ENCODE measurements at regions not wholly inside any gene's neighbourhood (a gene's known extent, or its start where the extent isn't known, plus 50 kb on each side); places are given as distances from the start of the nearest gene placed in this dataset.

DNA sequence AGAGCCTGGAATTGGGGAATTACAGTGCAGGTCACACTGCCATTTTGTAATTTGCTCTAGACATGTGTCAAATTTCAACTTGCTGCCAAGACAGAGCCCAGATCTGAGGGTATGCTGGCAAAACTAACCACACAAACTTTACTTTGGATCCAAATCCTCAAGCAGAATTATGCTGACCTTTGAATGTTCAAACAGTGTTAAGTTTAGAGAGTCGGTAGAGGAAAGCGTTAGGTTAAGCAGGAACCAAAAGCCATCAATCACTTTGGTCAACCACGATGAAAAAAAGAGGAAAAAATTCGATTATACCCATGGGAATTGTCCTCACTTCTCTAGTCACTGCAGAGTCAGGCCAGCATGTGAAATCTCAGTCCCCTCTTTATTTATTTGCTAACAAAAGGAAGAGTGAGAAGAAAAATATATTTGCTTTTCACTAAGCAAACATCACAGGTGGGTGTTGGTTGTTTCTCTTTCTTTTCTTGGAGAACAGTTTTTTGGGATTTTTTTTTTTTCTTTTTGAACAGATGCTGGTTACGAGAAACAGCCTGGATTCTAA, 105.1 kb upstream of the ADGRF1 start (continued):
- TF ChIP-seq ZNF580 (CRISPR knock-in tag; IDR thresholded peaks at IDR 0.05; ENCODE audit: borderline replicate concordance, low read depth) = no peak
- no peak for TF ChIP-seq TRAFD1 (CRISPR knock-in tag; IDR thresholded peaks at IDR 0.05; ENCODE audit: borderline replicate concordance)
- peak; percentile 81; the same call in 1 of the 2 replicates for TF ChIP-seq SOX5 (CRISPR knock-in tag; IDR thresholded peaks at IDR 0.05; ENCODE audit: borderline replicate concordance)
- TF ChIP-seq NFKB2 (CRISPR knock-in tag; IDR thresholded peaks at IDR 0.05; ENCODE audit: borderline replicate concordance) = no peak
- TF ChIP-seq NFATC3 (CRISPR knock-in tag; IDR thresholded peaks at IDR 0.05) = no peak
- no peak for TF ChIP-seq KLF15 (CRISPR knock-in tag; IDR thresholded peaks at IDR 0.05; ENCODE audit: borderline replicate concordance)
- peak; percentile 83 for TF ChIP-seq HMG20A (CRISPR knock-in tag; IDR thresholded peaks at IDR 0.05; ENCODE audit: borderline replicate concordance)
- TF ChIP-seq HMGA1 (CRISPR knock-in tag; conservative IDR thresholded peaks at IDR 0.05) = no peak
- TF ChIP-seq, protein P1, sequence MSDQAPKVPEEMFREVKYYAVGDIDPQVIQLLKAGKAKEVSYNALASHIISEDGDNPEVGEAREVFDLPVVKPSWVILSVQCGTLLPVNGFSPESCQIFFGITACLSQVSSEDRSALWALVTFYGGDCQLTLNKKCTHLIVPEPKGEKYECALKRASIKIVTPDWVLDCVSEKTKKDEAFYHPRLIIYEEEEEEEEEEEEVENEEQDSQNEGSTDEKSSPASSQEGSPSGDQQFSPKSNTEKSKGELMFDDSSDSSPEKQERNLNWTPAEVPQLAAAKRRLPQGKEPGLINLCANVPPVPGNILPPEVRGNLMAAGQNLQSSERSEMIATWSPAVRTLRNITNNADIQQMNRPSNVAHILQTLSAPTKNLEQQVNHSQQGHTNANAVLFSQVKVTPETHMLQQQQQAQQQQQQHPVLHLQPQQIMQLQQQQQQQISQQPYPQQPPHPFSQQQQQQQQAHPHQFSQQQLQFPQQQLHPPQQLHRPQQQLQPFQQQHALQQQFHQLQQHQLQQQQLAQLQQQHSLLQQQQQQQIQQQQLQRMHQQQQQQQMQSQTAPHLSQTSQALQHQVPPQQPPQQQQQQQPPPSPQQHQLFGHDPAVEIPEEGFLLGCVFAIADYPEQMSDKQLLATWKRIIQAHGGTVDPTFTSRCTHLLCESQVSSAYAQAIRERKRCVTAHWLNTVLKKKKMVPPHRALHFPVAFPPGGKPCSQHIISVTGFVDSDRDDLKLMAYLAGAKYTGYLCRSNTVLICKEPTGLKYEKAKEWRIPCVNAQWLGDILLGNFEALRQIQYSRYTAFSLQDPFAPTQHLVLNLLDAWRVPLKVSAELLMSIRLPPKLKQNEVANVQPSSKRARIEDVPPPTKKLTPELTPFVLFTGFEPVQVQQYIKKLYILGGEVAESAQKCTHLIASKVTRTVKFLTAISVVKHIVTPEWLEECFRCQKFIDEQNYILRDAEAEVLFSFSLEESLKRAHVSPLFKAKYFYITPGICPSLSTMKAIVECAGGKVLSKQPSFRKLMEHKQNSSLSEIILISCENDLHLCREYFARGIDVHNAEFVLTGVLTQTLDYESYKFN (CRISPR knock-in tag; conservative IDR thresholded peaks at IDR 0.05) = peak; percentile 41
- TF ChIP-seq KMT2B (CRISPR knock-in tag; IDR thresholded peaks at IDR 0.05) = peak; percentile 64; the same call in 1 of the 2 replicates
